Left renal cortex interstitium (tissue), 4 donors: ENCODE measurements at regions not wholly inside any gene's neighbourhood (a gene's known extent, or its start where the extent isn't known, plus 50 kb on each side); places are given as distances from the start of the nearest gene placed in this dataset.

Source experiments
- DNase-seq, 4 donors: peaks; one replicate each; pipeline ENCODE4 v3.0.0-alpha.2; 2013; ENCODE audit warnings: low read depth in 4 of 4, low spot score in 2 of 4, missing footprints in 1 of 4

DNA sequence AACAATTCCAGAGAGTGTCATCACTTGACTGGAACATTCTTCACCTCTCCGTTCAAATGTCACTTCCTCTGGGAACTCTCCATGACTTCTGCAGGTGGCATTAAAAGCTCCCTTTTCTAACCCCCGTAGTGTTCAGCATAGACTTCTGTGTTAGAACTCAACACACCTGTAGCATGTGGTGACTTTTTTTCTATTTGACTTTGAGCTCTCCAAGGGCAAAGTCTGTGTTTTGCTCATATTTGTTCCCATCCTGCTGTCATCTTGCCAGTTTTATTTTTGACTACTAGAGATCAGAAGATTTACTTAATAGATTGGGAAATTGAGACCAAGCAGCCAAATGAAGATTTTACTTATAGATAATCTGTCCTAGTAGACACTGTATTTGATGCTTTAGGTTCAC lies 367.1 kb downstream of the INSC start:
- no peak for DNase-seq

DNA sequence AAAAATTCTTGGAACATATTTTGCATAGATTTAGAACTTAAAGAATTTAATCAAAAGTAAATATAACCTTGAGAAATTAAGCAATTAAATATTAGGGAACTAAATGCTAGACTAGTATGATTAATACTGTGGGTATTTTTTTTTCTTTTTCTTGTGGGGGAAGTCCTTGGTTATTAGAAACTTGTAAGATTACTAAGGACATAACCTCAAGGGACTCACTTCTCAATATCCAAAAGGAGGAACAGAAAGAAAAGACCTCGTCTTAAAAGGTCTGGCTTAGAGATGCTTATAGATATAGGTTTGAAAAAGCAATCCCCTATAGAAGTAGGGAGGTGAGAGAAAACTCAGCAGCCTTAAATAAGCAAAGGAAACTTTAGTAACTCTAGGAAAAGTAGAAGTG lies 368.5 kb downstream of the INSC start:
- no peak for DNase-seq

DNA sequence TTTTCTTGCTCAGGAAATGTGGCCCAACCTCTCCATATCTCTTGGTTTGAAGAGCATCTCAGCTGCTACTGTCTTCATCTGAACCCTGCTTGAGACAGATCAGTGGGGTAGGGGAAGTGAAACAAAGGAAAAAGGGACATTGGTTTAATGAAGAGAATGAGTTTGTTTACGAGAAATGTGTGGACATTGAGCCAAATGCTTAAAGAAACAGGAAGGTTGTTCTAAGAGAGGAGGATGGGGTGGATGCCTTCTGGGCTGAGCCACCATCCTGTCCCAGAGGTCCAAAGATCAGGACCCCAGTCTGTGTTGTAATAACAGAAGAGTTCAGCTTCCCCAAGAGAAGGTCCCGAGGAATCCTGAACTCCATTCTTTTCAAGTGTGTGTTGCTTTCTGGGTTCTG lies 369.7 kb downstream of the INSC start:
- no peak for DNase-seq

DNA sequence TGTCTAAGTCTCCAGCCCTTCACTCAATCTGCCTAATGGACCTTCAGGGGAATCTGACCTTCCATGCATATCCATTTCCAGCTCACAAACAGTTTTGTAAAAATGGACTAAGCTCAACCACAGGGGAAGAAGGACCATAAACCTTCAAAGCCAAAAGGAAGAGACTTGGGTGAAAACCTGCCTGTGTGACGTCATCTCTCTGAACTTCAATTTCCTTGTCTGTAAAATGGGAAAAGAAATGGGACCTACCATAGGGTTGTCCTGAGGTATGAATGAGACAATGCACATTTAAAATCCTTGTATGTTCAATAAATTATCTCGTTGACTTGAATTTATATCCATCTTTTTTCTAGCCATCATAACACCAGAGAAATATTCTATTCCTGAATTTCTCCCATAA lies 370.7 kb downstream of the INSC start:
- DNase-seq, result no peak

DNA sequence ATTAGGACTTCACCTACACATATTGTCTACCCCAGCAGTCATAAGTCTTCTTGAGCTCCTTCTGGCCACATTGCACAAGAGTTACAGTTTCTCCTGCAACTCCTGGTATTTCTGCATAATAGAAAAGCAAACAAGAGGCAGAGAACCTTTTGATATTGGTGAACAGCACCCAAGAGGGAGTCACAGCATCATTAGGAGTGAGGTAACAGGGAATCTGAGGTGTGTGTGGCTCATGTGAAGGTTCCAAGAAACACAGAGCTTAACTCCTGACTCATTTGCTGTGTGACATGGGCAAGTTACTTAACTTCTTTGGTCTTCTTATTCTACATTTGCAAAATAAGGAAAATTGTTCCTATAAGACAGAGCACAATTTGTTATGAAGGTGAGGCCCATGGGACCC lies 374.6 kb downstream of the INSC start:
- no peak for DNase-seq

DNA sequence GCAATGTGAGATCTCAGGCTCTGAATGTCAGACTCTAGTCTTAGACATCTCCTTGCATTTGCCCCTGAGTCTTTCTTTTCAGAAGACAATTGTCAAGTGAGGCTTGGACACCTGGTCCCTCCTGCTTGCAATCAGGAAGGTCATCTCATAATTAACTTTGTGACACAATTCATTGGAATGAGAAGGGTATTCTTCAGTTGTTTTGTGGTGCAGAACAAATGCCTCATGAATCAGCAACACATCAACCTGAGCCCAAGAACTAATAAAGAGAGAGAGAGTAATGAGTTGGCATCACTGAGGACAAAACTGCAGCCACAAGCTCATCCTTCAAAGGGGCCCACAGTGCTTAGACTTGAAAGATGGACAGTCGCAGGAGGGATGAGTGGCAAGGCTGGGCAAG lies 375.8 kb downstream of the INSC start:
- no peak for DNase-seq

DNA sequence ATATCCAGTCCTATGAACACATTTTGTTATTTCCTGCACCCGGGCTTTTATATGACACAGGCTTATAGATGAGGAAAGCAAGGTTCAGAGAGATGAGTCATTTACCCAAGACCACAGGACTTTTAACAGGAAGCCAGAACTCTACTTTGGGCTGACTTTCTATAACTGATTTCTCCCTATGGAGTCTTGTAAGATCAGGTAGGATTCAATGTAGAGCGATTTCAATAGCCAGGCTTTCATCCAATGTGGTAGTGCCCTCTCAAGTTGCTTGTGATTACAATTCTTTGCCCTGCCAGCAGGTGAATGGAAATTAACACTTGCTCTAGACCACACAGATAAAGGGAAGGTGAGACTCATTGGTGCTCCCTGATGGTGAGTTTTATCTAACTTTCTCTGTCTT lies 378.3 kb downstream of the INSC start:
- no peak for DNase-seq

DNA sequence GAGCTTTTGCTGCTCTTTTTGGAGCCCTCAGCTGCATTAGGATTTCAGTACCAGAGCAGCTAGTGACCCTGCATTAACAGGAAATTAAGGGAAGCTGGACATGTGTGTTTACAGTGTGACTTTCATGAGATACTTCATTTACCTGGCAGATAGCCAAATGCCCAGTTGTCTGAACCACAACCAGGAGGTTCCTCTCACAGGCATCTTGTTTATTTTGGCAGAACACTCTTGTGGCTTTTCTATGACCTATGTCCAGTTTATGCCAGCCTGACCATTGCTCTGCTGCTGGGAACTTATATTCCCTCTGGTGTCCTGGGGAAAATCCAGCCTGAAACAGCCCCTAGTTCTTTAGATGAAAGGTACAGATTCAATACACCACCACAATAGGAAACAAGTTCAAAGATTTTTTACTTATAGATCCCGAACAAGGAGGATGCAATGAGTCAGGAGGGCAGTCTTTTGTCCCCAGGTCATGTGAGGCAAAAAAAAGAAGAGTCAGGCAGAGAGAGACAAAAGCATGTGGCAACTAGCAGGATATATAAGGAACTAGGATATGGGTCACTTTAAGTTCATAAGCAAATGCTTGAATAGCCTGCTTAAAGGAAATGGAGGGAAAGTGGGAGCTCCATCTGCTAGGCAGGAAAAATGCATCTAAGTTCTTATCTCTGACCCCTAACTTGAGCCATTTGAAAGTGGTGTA lies 379.3 kb downstream of the INSC start:
- peak in 1 of 4 donors; percentile 8 for DNase-seq

DNA sequence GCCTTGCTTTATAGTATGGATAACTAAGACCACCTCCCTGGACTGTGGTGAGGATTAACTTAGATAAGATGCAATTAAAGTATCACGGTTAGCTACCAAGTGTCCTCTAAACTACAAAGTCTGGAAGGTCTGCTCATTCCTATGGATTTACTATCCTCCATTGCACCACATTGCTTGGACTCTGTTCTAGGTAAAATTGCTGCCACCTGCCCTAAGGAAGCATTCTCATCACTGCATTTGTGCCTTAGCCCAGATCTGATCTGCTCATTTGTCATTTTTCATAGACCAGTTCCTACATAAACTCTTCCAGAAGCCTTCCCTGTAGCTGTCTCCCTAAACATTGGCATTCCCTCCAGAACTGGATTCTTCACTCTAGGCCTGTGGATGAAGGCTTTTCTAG lies 380.0 kb downstream of the INSC start:
- DNase-seq, result no peak

DNA sequence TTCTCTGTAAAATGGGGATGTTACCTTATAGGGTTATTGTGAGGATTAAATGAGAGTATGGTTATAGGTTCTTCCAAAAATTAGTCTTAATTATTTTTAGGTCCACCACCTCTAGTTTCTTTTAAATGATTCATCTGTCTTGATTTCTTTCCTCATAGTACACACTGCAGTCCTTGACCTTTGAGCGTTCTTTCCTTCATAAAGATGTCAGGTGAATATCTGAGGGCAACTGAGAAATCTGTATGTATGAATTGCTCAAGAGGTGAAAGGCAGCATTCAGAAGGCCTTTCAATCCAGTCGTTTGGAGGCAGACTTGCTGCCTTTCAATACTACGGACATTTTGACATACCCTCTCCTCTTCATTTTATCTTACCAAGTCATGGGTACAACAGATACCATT lies 380.7 kb downstream of the INSC start:
- DNase-seq, result no peak

DNA sequence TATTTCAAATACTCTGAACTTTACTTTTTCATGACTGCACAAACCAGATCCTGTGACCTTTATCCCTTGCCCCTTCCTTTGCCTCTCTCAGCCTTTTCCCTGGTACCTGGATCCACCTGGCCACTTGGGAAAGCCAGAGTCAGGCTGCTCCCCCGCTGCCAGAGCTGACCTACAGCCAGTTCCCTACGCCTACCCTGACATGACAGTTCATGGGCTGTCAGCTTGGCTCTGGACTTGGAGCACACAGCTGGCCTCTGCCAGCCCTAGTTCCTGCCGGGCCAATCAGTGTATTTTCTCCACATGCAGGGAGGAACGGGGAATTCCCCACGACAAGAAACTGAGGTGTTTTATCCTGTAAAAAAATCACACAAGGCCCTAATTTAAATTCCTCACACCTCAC lies 382.6 kb downstream of the INSC start:
- DNase-seq, result no peak

DNA sequence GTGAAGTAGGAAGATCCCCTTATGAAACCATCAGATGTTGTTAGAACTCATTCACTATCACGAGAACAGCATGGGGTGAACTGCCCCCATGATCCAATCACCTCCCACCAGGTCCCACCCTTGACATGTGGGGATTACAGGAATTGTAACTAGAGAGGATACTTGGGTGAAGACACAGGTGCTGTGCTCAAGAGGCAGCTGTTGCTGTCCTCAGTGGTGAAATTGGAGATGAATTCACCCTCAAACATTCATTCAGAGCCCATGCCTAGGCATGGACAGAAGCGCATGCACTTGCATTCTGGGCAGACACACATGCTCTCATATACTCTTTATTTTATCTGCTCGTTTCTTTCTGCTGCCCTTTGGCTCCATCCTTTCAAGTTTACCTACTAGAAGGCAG lies 385.0 kb downstream of the INSC start:
- DNase-seq, result no peak

DNA sequence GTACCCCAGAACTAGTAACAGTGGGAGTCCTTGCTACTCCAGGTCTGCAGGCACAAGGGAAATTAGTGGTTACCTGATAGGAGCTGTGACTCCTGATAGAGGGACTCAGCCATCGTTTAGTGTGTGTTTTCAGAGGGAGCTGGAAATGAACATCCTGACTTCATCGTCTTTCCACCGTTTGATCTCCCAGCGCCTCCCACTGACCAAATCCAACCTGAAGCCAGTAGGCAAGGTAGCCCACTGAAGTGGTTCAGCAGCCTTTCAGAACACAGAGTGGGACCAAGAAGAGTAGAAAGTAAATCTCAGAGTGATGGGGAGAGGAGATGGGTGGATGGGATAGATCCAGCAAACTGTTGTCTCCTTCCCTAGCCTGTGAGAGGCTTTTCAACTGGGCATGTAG lies 385.9 kb downstream of the INSC start:
- no peak for DNase-seq

DNA sequence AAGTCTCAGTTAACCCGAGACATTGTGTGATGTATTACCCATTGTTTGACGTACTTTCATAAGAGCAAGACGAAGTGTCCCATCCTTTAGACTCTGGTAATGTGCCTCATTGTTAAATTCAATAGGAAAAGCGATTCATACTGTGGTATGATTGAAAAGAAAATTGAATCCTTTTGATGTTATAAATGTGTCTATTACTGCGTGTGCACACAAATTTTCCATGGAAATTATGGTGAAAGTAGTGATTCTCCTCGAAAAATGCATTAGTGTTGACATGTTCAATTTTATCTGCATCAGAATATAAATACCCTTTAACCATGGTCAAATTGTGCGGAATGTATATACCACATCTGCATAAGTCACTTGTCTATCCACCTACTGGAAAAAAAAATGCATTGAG lies 386.8 kb downstream of the INSC start:
- no peak for DNase-seq

DNA sequence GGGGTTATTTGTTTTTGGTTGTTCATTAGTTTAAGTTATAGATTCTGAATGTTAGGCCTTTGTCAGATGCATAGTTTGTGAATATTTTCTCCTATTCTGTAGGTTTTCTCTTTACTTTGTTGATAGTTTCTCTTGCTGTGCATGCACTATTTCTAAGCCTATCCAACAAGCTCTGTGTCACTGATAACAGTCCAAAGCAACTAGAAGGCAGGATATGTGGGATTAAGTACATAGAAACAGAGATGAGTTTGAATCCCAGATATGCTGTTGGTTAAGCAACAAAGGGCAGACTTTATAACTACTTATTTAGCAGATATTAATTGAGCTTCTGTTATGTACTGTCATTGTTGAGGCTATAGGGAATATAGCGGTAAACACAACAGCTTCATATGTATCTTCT lies 390.4 kb downstream of the INSC start:
- DNase-seq, result no peak

DNA sequence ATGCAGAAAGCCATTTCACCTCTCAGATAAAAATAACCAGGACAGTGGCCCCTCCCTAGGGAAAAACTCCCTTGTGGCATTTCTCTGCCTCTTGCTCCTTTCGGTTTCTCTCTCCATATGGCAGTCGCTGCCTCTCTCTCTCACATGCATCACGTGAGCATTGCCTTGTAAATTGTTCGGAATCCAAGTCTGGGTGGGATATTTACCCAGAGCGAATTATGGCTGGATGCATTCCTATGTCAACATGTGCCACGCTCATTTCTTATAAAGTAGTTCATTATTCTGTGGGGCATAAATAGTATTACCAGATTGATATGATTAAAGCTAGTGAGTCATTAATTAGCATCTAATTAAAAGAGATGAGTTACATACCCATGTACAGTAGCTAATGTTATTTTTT lies 392.9 kb downstream of the INSC start:
- no peak for DNase-seq

DNA sequence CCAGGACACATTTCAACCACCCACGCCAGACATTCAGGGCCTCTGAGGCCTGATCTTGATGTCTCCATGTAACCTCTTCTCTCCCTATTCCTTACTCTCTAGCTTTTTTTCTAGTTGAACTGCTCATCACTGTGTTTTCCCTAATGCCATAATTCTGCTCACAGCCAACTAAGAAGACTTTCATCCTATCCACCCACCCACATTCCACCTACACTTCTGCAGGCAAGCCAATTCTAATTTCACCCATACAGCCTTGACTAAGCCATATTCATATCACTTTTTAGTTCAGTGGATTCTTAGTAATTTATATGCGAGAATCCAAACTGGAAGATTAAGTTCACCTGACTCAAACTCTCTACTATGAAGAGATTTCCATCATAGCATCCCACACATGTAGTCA lies 394.4 kb downstream of the INSC start:
- no peak for DNase-seq

DNA sequence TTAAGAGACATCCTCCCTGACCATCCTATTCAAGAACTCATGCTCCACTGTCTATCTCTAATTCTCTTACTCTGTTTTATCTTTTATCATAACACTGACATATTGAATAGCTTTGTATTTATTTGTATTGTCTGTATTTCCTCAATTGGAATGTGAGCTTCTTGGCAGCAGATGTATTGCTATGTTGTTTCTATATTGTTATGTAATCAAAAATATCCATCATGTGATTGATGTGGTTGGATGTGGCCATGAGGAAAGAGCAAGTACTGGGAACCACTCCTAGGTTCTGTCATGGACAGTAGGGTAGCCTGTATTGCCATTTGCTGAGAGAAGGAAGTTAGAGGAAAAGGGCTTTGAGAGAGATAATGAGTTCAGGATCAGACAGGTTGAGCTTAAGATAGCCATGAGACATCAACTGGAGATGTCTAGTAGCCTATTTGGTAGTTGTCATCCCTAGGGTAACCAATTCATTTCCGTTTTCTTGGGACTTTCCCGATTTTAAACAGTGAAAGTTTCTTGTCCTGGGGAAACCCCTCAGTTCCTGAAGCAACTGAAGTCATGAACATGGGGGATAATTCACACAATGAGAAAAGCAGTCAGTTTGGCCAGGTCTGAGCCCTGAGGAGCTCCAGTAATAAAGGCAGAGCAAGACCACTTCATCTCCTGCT lies 404.5 kb downstream of the INSC start:
- no peak for DNase-seq

DNA sequence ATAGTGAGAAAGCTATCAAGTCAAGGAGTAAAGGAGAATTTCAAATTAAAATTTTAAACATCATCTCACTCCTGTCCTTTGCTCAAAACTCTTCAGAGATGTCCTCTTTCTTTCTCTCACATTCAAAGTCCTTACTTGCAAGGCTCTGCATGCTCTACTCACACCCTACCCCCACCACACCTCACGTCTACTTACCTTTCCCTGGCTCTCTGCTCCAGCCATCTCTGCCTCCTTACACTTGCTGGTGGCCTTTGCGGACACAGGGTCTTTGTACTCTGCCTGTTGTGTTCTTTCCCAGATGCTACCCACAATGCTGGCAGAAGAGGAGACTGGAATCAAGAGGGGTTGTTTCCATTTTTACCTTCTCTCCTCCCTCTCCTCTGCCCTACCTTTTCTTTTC lies 405.2 kb downstream of the INSC start:
- no peak for DNase-seq

DNA sequence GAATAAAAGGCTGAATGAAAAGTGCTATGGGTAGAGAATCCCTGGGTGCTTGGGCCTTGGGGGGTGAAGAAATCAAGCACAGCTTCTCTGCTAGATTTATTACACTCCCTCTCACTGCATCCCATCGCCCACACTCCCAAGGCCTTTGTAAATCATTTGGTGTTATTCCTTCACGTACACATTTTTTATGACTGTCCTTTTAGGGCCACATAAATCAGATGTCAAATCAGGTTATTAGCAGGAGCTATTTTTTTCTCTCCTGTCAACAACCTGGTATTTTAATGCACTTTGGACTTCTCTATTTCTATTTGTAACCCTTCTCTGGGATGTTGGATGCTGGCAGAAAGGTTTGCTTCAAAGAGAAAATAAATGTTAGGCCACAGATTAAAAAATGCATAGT lies 408.8 kb downstream of the INSC start:
- peak in 1 of 4 donors; percentile 2 for DNase-seq

DNA sequence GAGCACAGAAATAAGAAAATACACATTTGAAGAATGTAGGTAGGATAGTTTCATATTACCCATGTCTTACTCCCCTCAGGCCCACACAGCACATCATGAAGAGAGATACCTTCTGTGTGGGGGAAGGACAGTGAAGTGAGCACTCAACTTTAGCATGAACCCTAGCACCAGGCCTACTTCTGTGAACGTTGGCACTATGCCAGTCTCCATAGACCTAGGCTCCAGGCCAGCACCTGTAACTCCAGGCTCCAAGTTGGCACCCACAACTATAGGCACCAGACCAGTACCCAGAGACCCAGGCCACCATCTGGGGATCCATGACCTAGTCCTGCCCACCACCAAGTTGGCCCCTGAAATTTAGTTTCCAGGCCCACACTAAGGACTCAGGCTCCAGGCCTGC lies 410.9 kb downstream of the INSC start:
- DNase-seq, result no peak

DNA sequence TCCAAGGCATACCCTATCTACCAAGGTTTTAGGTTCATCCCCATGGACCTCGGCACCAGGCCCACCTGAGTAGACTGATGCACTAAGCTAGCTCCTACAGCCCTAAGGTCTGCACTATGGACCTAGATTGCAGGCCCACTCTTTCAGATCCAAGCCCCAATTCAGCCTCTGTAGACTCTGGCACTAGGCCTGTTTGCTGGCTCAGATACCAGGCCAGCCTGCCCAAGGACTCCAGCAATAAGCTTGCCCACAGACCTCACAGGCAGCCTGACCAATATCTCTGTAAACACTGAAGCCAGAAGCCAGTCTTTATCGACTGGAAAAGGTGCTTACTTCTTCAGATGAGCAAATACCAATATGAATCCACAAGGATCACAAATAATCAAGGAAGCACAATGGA lies 411.3 kb downstream of the INSC start:
- no peak for DNase-seq
